ENCODE measurements at regions not wholly inside any gene's neighbourhood (a gene's known extent, or its start where the extent isn't known, plus 50 kb on each side); places are given as distances from the start of the nearest gene placed in this dataset.
A peak's percentile ranks its signal among the peaks of the same experiment; 100 is the strongest.

DNA sequence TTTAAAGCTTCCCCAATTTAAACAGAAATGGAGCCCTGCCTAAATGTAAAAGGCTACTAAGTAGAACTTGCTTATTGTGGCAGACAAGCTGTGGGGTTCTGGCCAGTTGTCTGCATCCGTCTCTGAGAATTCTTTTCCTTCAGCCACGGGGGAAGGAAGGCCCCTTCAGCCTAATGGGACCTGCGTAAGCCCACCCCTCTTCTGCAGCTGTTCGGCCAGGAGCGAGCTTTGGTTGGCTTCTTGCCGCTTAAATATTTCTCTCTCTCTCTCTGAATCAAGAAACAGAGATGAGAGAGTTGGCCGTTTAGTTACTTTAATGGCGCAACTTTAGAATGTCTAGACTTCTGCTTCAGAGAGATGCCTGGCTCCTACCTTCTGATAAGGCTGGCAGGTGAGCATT lies 151.7 kb upstream of the PROK2 start:
- no peak for DNase-seq
- Mint-ChIP-seq H3K9me3 (ENCODE audit: unreplicated experiment) (no peaks in the 10 kb centered on the region), H3K27ac (ENCODE audit: unreplicated experiment) (no peak overlapping the region), H3K27me3 (ENCODE audit: unreplicated experiment) (no peaks in the 10 kb centered on the region), H3K36me3 (ENCODE audit: unreplicated experiment) (no peaks in the 10 kb centered on the region), H3K4me3 (ENCODE audit: unreplicated experiment) (no peak overlapping the region), H3K4me1 (ENCODE audit: low read depth, unreplicated experiment) (no peaks in the 10 kb centered on the region)
- TF ChIP-seq, protein P1, sequence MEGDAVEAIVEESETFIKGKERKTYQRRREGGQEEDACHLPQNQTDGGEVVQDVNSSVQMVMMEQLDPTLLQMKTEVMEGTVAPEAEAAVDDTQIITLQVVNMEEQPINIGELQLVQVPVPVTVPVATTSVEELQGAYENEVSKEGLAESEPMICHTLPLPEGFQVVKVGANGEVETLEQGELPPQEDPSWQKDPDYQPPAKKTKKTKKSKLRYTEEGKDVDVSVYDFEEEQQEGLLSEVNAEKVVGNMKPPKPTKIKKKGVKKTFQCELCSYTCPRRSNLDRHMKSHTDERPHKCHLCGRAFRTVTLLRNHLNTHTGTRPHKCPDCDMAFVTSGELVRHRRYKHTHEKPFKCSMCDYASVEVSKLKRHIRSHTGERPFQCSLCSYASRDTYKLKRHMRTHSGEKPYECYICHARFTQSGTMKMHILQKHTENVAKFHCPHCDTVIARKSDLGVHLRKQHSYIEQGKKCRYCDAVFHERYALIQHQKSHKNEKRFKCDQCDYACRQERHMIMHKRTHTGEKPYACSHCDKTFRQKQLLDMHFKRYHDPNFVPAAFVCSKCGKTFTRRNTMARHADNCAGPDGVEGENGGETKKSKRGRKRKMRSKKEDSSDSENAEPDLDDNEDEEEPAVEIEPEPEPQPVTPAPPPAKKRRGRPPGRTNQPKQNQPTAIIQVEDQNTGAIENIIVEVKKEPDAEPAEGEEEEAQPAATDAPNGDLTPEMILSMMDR (IDR thresholded peaks at IDR 0.05; ENCODE audit: partially characterized antibody, unreplicated experiment): no peak

DNA sequence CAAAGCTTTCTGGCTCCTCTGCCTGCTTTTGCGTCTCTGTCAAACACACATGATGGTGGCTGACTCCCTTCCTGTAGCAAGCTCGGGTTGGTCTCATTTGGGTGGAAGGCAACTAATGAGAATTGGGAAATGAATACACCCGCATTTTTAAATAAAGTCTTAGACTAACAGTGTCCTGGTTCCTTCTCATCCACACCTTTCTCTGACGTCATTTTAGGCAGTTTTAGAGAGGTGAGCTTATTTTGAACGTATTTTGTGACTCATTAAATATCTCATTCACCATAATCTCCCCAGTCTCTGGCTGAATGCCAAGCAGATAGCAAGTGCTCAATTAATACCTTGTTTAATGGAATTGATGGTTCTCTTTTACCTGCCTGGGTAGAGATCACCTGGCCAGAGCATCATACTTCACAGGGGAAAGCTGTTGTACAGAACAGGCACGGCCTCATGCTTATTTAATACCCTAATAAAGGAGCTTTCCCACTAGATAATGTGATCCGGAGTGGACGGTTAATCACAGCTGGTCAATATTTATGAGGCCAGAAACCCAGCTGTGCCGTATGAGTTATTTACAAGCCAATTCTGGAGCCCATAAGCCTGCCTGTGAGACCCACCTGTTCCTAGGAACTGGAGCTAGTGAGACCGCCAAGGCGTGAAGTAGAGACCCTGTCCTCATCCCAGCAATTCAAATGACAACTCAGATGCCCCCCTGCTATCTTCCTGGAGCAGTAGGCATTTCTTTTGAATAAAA lies 149.7 kb upstream of the PROK2 start:
- TF ChIP-seq, protein P1 (IDR thresholded peaks at IDR 0.05; ENCODE audit: partially characterized antibody, unreplicated experiment): no peak
- no peak for DNase-seq

DNA sequence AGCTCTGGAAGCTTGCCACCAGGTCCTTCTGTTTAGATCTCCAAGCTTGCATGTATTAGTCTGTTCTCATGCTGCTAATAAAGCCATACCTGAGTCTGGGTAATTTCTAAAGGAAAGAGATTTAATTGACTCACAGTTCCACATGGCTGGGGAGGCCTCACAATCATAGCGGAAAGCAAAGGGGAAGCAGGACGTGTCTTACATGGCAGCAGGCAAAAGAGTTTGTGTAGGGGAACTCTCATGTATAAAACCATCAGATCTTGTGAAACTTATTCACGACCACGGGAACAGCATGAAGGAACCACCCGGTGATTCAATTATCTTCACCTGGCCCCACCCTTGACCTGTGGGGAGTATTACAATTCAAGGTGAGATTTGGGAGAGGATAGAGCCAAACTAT lies 147.0 kb upstream of the PROK2 start:
- peaks cover 4% of the 10 kb centered on the region for H3K4me1 Mint-ChIP-seq (ENCODE audit: low read depth, unreplicated experiment)
- no peak for DNase-seq
- peaks cover 5% of the 10 kb centered on the region for H3K9me3 Mint-ChIP-seq (ENCODE audit: unreplicated experiment)
- TF ChIP-seq, protein P1 (IDR thresholded peaks at IDR 0.05; ENCODE audit: partially characterized antibody, unreplicated experiment): no peak
- peaks cover 4% of the 10 kb centered on the region for H3K36me3 Mint-ChIP-seq (ENCODE audit: unreplicated experiment)
- H3K27me3 Mint-ChIP-seq (ENCODE audit: unreplicated experiment): peaks cover 2% of the 10 kb centered on the region
- H3K4me3 Mint-ChIP-seq (ENCODE audit: unreplicated experiment): peak overlapping the region; percentile 10
- H3K27ac Mint-ChIP-seq (ENCODE audit: unreplicated experiment): no peak overlapping the region

More for the DNA sequence above, 149.7 kb upstream of the PROK2 start:
- Mint-ChIP-seq H3K9me3 (ENCODE audit: unreplicated experiment) (peaks cover 5% of the 10 kb centered on the region), H3K4me3 (ENCODE audit: unreplicated experiment) (no peak overlapping the region), H3K36me3 (ENCODE audit: unreplicated experiment) (no peaks in the 10 kb centered on the region), H3K27ac (ENCODE audit: unreplicated experiment) (no peak overlapping the region), H3K4me1 (ENCODE audit: low read depth, unreplicated experiment) (peaks cover 4% of the 10 kb centered on the region), H3K27me3 (ENCODE audit: unreplicated experiment) (peaks cover 2% of the 10 kb centered on the region)

DNA sequence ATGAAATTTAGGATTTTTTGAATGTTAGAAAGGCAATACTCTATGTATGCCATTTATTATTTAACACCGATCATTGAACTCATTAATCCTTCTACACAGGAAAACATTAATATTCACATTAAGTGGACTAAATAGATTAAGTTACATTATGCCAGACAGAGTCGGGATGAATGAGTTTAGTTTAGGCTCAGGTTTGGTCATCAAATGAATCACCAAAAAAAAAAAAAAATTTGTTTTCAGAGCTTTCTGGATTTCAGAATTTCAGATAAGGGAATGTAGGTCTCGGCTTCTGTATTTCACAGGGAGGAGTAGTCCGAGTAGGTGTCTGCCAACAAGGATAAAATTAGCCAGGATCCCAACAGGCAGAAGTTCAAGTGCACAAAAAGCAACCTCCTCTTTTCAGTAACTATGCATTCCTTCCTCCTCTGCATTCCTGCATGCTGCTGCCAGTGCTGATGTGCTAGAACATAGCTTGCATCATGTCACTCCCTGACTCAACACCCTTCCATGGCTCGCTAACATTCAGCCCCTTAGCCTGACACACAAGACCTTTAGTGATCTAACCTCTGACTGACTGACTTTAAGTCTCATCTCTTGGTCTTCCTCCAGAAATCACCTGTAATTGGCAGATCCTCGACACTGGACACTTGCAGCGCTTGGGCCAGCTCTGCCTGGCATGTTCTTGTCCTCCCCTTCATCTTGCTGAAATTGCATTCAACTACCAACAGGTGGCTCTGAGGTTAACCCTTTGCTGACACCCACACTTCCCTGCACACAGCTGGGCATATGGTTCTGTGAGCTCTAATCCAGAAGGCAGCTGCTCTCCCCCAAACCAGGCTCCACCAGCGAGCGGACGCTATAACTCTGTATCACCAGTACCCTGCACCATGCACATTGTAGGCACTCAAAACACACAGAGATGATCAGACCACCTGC lies 145.4 kb upstream of the PROK2 start:
- Mint-ChIP-seq H3K4me1 (ENCODE audit: low read depth, unreplicated experiment) (peaks cover 6% of the 10 kb centered on the region), H3K9me3 (ENCODE audit: unreplicated experiment) (peaks cover 5% of the 10 kb centered on the region), H3K36me3 (ENCODE audit: unreplicated experiment) (peaks cover 4% of the 10 kb centered on the region), H3K27me3 (ENCODE audit: unreplicated experiment) (peaks cover 4% of the 10 kb centered on the region), H3K4me3 (ENCODE audit: unreplicated experiment) (no peak overlapping the region), H3K27ac (ENCODE audit: unreplicated experiment) (no peak overlapping the region)
- TF ChIP-seq, protein P1 (IDR thresholded peaks at IDR 0.05; ENCODE audit: partially characterized antibody, unreplicated experiment): no peak
- no peak for DNase-seq

Data from glutamatergic neuron (in vitro differentiated cells).